IMR-90 (cell line): ENCODE measurements at regions not wholly inside any gene's neighbourhood (a gene's known extent, or its start where the extent isn't known, plus 50 kb on each side); places are given as distances from the start of the nearest gene placed in this dataset.

Experiments
- BHLHE40 ChIP-seq: fragments of 150-350 bp; IDR thresholded peaks from 2 replicates; pipeline ENCODE4 v1.6.1; 2016; ENCODE audit warnings: mild to moderate bottlenecking, low read depth, low read length
- CEBPB ChIP-seq: IDR thresholded peaks from 2 replicates; pipeline ENCODE4 v1.6.1; 2012; ENCODE audit warnings: low read depth, low read length, improper control_type of control experiment
- CHD1 ChIP-seq: IDR thresholded peaks from 2 replicates; pipeline ENCODE4 v1.6.1; 2012; ENCODE audit warnings: low read depth, low read length, improper control_type of control experiment
- FOS ChIP-seq: fragments of 150-350 bp; IDR thresholded peaks from 2 replicates; pipeline ENCODE4 v1.6.1; 2016; ENCODE audit warnings: low read depth, low read length
- POLR2A ChIP-seq: IDR thresholded peaks from 2 replicates; pipeline ENCODE4 v1.6.1; 2012; ENCODE audit warnings: mild to moderate bottlenecking, low read depth, low read length
- RAD21 ChIP-seq: IDR thresholded peaks from 2 replicates; pipeline ENCODE4 v1.6.1; 2012; ENCODE audit warnings: low read length, improper control_type of control experiment
- RFX5 ChIP-seq: IDR thresholded peaks from 2 replicates; pipeline ENCODE4 v1.8.0; 2012; ENCODE audit warnings: low read depth, mild to moderate bottlenecking, low read length, moderate library complexity
- SMC3 ChIP-seq: fragments of 150-350 bp; IDR thresholded peaks from 2 replicates; pipeline ENCODE4 v1.6.1; 2016; ENCODE audit warnings: low read depth, mild to moderate bottlenecking, antibody characterized with exemption, low read length, moderate library complexity
- TF ChIP-seq, protein P1 (sequence below): conservative IDR thresholded peaks from 2 replicates; pipeline ENCODE4 v1.5.1; 2012; ENCODE audit warnings: mild to moderate bottlenecking, low read depth, low read length, improper control_type of control experiment
- TF ChIP-seq, protein P2 (sequence below): fragments of 150-350 bp; IDR thresholded peaks from 2 replicates; pipeline ENCODE4 v1.6.1; 2016; ENCODE audit warnings: low read depth, mild to moderate bottlenecking, low read length, moderate library complexity, borderline replicate concordance

DNA sequence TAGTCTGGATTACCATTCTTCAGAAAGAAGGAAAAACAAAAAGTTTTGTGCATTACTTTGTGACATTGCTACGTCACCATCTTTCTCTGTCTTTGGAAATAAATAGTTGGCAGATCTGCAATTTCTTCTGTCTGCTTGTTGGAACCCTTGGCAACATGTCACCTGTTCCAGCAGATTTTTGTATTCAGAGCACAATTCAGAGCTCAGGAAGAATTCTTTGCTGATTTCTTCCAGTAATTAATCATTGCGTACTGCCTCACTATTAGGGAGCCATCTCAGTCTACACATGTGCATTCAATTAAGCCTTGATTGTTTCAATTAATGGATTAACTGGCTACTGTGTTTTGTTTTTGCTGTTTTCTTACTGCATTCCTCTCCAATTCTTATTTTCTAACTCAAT lies 467.2 kb downstream of the CDH8 start:
- TF ChIP-seq POLR2A: no peak
- no peak for TF ChIP-seq CEBPB
- TF ChIP-seq, protein P1, sequence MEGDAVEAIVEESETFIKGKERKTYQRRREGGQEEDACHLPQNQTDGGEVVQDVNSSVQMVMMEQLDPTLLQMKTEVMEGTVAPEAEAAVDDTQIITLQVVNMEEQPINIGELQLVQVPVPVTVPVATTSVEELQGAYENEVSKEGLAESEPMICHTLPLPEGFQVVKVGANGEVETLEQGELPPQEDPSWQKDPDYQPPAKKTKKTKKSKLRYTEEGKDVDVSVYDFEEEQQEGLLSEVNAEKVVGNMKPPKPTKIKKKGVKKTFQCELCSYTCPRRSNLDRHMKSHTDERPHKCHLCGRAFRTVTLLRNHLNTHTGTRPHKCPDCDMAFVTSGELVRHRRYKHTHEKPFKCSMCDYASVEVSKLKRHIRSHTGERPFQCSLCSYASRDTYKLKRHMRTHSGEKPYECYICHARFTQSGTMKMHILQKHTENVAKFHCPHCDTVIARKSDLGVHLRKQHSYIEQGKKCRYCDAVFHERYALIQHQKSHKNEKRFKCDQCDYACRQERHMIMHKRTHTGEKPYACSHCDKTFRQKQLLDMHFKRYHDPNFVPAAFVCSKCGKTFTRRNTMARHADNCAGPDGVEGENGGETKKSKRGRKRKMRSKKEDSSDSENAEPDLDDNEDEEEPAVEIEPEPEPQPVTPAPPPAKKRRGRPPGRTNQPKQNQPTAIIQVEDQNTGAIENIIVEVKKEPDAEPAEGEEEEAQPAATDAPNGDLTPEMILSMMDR: no peak
- TF ChIP-seq BHLHE40: no peak
- TF ChIP-seq, protein P2, sequence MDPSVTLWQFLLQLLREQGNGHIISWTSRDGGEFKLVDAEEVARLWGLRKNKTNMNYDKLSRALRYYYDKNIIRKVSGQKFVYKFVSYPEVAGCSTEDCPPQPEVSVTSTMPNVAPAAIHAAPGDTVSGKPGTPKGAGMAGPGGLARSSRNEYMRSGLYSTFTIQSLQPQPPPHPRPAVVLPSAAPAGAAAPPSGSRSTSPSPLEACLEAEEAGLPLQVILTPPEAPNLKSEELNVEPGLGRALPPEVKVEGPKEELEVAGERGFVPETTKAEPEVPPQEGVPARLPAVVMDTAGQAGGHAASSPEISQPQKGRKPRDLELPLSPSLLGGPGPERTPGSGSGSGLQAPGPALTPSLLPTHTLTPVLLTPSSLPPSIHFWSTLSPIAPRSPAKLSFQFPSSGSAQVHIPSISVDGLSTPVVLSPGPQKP: no peak
- TF ChIP-seq RFX5: no peak
- TF ChIP-seq SMC3: no peak
- TF ChIP-seq FOS: no peak
- TF ChIP-seq CHD1: no peak
- no peak for TF ChIP-seq RAD21
